AG09309 (cell line): ENCODE measurements at regions not wholly inside any gene's neighbourhood (a gene's known extent, or its start where the extent isn't known, plus 50 kb on each side); places are given as distances from the start of the nearest gene placed in this dataset.

ENCODE experiments used
- DNase-seq: peaks from one replicate; pipeline ENCODE4 v3.0.0-alpha.2; 2010; ENCODE audit warnings: low read depth
- H3K4me3 ChIP-seq: 2 replicates; pipeline ENCODE4 v1.5.1; 2011; ENCODE audit warnings: mild to moderate bottlenecking, low read depth, low read length, moderate library complexity; ENCODE audit not compliant: control insufficient read depth
- TF ChIP-seq, protein P1 (sequence below): IDR thresholded peaks from 2 replicates; pipeline ENCODE4 v1.5.1; 2011; ENCODE audit warnings: mild to moderate bottlenecking, low read depth, low read length, inconsistent platforms; ENCODE audit not compliant: insufficient read depth, control insufficient read depth; ENCODE audit errors: missing control alignments

DNA sequence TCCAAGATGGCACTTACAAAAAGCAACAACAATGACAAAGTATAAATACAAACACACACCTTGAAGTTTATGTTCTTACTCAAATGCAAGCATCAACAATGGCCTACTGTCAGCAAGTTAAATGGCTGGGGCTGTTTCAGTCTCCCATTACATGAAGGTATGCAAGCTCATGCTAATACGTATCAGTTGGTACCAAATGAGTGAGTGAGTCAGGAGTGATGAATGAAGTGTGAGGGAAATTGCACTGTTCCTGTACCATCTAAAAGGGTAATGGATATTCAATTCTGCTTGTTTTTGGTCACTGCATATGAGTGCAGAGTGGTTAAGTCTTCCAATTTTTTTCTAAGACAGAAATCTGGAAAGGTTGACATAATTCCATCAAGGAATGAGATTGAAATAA, 964.9 kb downstream of the MAT2B start:
- TF ChIP-seq, protein P1, sequence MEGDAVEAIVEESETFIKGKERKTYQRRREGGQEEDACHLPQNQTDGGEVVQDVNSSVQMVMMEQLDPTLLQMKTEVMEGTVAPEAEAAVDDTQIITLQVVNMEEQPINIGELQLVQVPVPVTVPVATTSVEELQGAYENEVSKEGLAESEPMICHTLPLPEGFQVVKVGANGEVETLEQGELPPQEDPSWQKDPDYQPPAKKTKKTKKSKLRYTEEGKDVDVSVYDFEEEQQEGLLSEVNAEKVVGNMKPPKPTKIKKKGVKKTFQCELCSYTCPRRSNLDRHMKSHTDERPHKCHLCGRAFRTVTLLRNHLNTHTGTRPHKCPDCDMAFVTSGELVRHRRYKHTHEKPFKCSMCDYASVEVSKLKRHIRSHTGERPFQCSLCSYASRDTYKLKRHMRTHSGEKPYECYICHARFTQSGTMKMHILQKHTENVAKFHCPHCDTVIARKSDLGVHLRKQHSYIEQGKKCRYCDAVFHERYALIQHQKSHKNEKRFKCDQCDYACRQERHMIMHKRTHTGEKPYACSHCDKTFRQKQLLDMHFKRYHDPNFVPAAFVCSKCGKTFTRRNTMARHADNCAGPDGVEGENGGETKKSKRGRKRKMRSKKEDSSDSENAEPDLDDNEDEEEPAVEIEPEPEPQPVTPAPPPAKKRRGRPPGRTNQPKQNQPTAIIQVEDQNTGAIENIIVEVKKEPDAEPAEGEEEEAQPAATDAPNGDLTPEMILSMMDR, result no peak
- DNase-seq, result no peak
- H3K4me3 ChIP-seq, result no peak overlapping the region

- DNase-seq, result no peak
- H3K4me3 ChIP-seq, result no peak overlapping the region
- TF ChIP-seq, protein P1, result no peak
Measured at GRCh38 chr5:164472165-164472564, 966.7 kb downstream of the MAT2B start.

DNA sequence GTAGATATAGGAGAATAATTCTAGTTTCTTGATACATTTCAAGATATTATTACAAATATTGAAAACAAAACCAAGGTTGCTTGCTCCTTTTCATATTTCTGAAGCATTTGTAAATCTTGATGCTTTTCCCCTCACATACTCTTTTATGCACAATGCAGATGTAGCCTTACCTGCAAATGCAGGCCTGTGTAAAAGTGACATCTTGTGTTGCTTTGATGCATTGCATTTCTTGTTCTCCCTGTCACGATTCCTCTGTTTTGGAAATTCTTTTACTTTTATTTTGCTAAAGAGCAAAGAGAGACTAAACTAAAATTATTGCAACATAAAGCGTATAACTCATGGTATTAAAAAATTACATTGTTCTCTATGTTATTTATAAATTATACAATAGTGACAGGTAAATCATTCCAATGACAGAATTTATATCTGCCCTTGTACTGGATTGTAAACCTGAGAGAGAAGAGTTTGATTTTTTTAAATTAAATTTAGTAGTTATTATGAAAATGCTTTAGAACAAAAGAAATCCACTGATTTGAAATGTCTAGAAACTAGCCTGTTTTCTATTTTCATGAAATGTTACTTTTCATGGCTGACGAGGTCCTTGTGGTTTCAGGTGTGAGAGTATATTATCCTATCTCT, 970.0 kb downstream of the MAT2B start:
- no peak for DNase-seq
- no peak overlapping the region for H3K4me3 ChIP-seq
- TF ChIP-seq, protein P1, result peak; percentile 31

GRCh38 chr5:164481270-164481669, 975.9 kb downstream of the MAT2B start:
- no peak overlapping the region for H3K4me3 ChIP-seq
- TF ChIP-seq, protein P1, result no peak
- DNase-seq, result no peak

DNA sequence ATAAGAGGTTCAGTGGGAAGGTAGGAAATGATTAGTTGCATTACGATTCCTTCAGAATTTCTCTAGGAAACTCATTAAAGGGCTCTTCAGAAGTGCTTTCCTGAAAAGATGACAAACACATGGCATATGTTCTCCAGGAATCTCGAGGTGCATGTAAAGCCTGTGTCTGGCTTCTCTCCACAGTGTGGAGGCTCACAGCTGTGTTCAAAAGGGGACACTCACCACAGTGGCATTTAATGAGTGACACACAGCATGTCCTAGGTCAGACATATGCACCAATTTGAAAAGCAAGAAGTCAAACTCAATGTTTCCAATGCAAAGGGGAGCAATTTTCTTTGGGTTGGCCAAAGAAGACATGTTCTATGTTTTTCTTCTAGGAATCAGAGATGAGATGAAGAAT, 976.9 kb downstream of the MAT2B start:
- H3K4me3 ChIP-seq, result no peak overlapping the region
- TF ChIP-seq, protein P1, result no peak
- DNase-seq, result no peak

GRCh38 chr5:164484948-164485347, 979.5 kb downstream of the MAT2B start:
- TF ChIP-seq, protein P1, result no peak
- no peak overlapping the region for H3K4me3 ChIP-seq
- no peak for DNase-seq

DNA sequence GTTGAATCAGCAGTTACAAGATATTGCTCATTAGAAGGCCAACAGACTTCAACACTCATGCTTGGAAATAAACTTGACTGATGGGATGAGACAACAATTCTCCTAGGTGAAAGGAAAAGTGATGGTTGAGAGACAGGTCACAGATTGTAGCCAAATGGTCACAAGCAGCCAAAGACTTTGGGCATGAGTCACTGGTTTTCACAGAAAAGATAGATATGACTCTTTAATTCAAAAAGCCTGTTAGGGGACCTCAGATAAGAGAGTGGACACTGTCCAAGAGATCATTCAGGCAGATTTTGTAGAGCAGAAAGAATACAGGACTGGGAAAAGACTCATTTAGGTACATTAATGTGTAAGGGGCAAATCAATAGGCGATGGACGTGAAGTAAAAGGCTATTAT, 982.5 kb downstream of the MAT2B start:
- DNase-seq, result no peak
- TF ChIP-seq, protein P1, result no peak
- no peak overlapping the region for H3K4me3 ChIP-seq
